B cell (primary cell): ENCODE measurements at regions not wholly inside any gene's neighbourhood (a gene's known extent, or its start where the extent isn't known, plus 50 kb on each side); places are given as distances from the start of the nearest gene placed in this dataset.

ENCODE experiments used
- ATAC-seq: fragments of 200-7000 bp; cut with Tn5 transposase; one replicate; pipeline ENCODE4 v1.10.0; 2021; ENCODE audit warnings: low read depth, mild to moderate bottlenecking, moderate number of reproducible peaks, moderate library complexity
- CTCF ChIA-PET: fragments of 350-600 bp; sonication (Branson Sonifier 250); formaldehyde crosslinking; loops from one replicate; lab custom pipeline; 2021; ENCODE audit warnings: antibody characterized with exemption, inconsistent platforms; lab: Charles Lee
- POLR2A ChIA-PET: fragments of 350-600 bp; sonication (Branson Sonifier 250); formaldehyde crosslinking; loops from one replicate; lab custom pipeline; 2021; ENCODE audit warnings: antibody characterized with exemption; lab: Charles Lee
- DNase-seq: peaks from one replicate; pipeline ENCODE4 v3.0.0; 2013
- H2AFZ ChIP-seq: 2 replicates; pipeline ENCODE4 v1.6.1; 2012; ENCODE audit warnings: mild to moderate bottlenecking, low read depth, low read length; ENCODE audit not compliant: insufficient read depth, poor library complexity, severe bottlenecking
- H3K27ac ChIP-seq, 2 donors: 1 replicate in 1 of 2; 2 replicates in 1 of 2; pipeline ENCODE4 v1.5.1; 2012 to 2013; ENCODE audit warnings: low read length in 2 of 2, mild to moderate bottlenecking in 2 of 2, moderate library complexity in 1 of 2
- H3K27me3 ChIP-seq, 4 experiments: fragments of 200-600 bp in 1 of 4; sonication (generic) in 1 of 4; replicated peaks in 1 of 4; 1 replicate in 2 of 4; 2 replicates in 2 of 4; pipeline versions ENCODE4 v1.6.1 to v1.7.0; 2013 to 2016; ENCODE audit warnings: low read length in 3 of 4, mild to moderate bottlenecking in 2 of 4, mixed read lengths in 1 of 4, moderate library complexity in 1 of 4; ENCODE audit not compliant: insufficient read depth in 4 of 4, control insufficient read depth in 3 of 4; ENCODE audit errors: control extremely low read depth in 1 of 4
- H3K36me3 ChIP-seq, 2 experiments: replicated peaks in 1 of 2; 1 replicate in 1 of 2; 2 replicates in 1 of 2; pipeline versions ENCODE4 v1.6.1 to v1.7.1; 2013; ENCODE audit warnings: low read length in 1 of 2; ENCODE audit not compliant: insufficient read depth in 2 of 2, control insufficient read depth in 1 of 2; ENCODE audit errors: control extremely low read depth in 1 of 2, extremely low read depth in 1 of 2
- H3K4me1 ChIP-seq, 2 donors: fragments of 200-600 bp in 1 of 2; sonication (generic) in 1 of 2; 1 replicate in 1 of 2; 2 replicates in 1 of 2; pipeline versions ENCODE4 v1.5.1 to v1.6.1; 2013 to 2017; ENCODE audit warnings: low read length in 2 of 2; ENCODE audit not compliant: control insufficient read depth in 2 of 2, insufficient read depth in 2 of 2
- H3K4me2 ChIP-seq: replicated peaks from 2 replicates; pipeline ENCODE3; 2012; ENCODE audit warnings: mild to moderate bottlenecking, low read depth, low read length; ENCODE audit not compliant: poor library complexity, severe bottlenecking
- H3K4me3 ChIP-seq, 5 experiments: fragments of 200-600 bp in 1 of 5; sonication (generic) in 1 of 5; 1 replicate in 3 of 5; 2 replicates in 2 of 5; pipeline versions ENCODE4 v1.5.1 to v1.7.0; 2011 to 2016; ENCODE audit warnings: low read length in 4 of 5, mild to moderate bottlenecking in 4 of 5, low read depth in 2 of 5, control low read depth in 1 of 5, moderate library complexity in 1 of 5; ENCODE audit not compliant: insufficient read depth in 1 of 5; ENCODE audit errors: control extremely low read depth in 1 of 5, extremely low read depth in 1 of 5
- H3K79me2 ChIP-seq: fragments of 200-600 bp; sonication (generic); one replicate; pipeline ENCODE4 v1.6.0; 2016; ENCODE audit warnings: low read length; ENCODE audit not compliant: control insufficient read depth, insufficient read depth
- H3K9ac ChIP-seq: fragments of 200-600 bp; sonication (generic); 2 replicates; pipeline ENCODE4 v1.6.1; 2017; ENCODE audit warnings: mild to moderate bottlenecking, low read length, moderate library complexity
- H3K9me3 ChIP-seq, 3 donors: one replicate each; pipeline versions ENCODE4 v1.6.1 to v1.7.1; 2013; ENCODE audit warnings: low read length in 2 of 3; ENCODE audit not compliant: control insufficient read depth in 2 of 3, insufficient read depth in 1 of 3; ENCODE audit errors: control extremely low read depth in 1 of 3
- H4K20me1 ChIP-seq: 2 replicates; pipeline ENCODE4 v1.6.0; 2012; ENCODE audit warnings: mild to moderate bottlenecking, low read length; ENCODE audit not compliant: insufficient read depth, control insufficient read depth, poor library complexity, severe bottlenecking
- H3K27ac Mint-ChIP-seq: one replicate; pipeline ENCODE4 v1.8.0; 2021; ENCODE audit warnings: mixed read lengths
- H3K27me3 Mint-ChIP-seq: one replicate; pipeline ENCODE4 v1.8.0; 2021; ENCODE audit warnings: mixed read lengths
- H3K4me1 Mint-ChIP-seq: one replicate; pipeline ENCODE4 v1.8.0; 2021; ENCODE audit warnings: mixed read lengths
- H3K4me3 Mint-ChIP-seq: one replicate; pipeline ENCODE4 v1.8.0; 2021; ENCODE audit warnings: mixed read lengths
- H3K9me3 Mint-ChIP-seq: one replicate; pipeline ENCODE4 v1.8.0; 2022; ENCODE audit warnings: mixed read lengths; ENCODE audit not compliant: insufficient read depth
- CTCF ChIP-seq: fragments of 200-600 bp; IDR thresholded peaks from one replicate; pipeline ENCODE4 v1.8.0; 2022; ENCODE audit warnings: antibody characterized with exemption, mild to moderate bottlenecking
- EZH2 ChIP-seq: IDR thresholded peaks from 2 replicates; pipeline ENCODE4 v1.6.1; 2012; ENCODE audit warnings: borderline replicate concordance, low read depth, mild to moderate bottlenecking, moderate library complexity, low read length; ENCODE audit not compliant: insufficient read depth, poor library complexity, severe bottlenecking
- WGBS: methylation state at CpG from one replicate; pipeline ENCODE4 v1.1.5; 2013; ENCODE audit warnings: missing lambda C conversion rate; ENCODE audit not compliant: insufficient coverage; 5-methylcytosine and 5-hydroxymethylcytosine counted together
- intact Hi-C: fragments of 100-400 bp; cut with micrococcal nuclease; formaldehyde crosslinking; loops from one replicate; pipeline ENCODE4 v1.10.0; 2022

GRCh38 chr1:81310250-81310649, 490.5 kb upstream of the ADGRL2 start:
- ATAC-seq, result no peak
- no peaks in the 10 kb centered on the region for H3K27me3 ChIP-seq
- no peaks in the 10 kb centered on the region for H3K4me1 Mint-ChIP-seq
- H3K9ac ChIP-seq, result no peak overlapping the region
- no peaks in the 10 kb centered on the region for H3K79me2 ChIP-seq
- H4K20me1 ChIP-seq, result no peaks in the 10 kb centered on the region
- H3K9me3 Mint-ChIP-seq, result no peaks in the 10 kb centered on the region
- H2AFZ ChIP-seq, result no peak overlapping the region
- no peaks in the 10 kb centered on the region for H3K27me3 Mint-ChIP-seq
- DNase-seq, result no peak
- H3K4me3 Mint-ChIP-seq, result no peak overlapping the region
- no peak overlapping the region for H3K4me3 ChIP-seq
- intact Hi-C loops, result no loop called here
- WGBS, result no CpG with 5 or more reads among the region's 1 CpG
- ChIA-PET CTCF (no interaction called here), POLR2A (no interaction called here)
- H3K9me3 ChIP-seq, result no peaks in the 10 kb centered on the region
- H3K27ac Mint-ChIP-seq, result no peak overlapping the region
- no peak for TF ChIP-seq CTCF
- no peak overlapping the region for H3K27ac ChIP-seq
- H3K4me2 ChIP-seq, result no peak overlapping the region
- H3K4me1 ChIP-seq, result peaks cover 0 to 3% of the 10 kb centered on the region in 2 donors
- H3K36me3 ChIP-seq, result no peaks in the 10 kb centered on the region

GRCh38 chr1:81308191-81308590, 492.5 kb upstream of the ADGRL2 start:
- no CpG with 5 or more reads among the region's 6 CpGs for WGBS
- H4K20me1 ChIP-seq, result no peaks in the 10 kb centered on the region
- no peak overlapping the region for H3K4me3 Mint-ChIP-seq
- intact Hi-C loops, result no loop called here
- H3K79me2 ChIP-seq, result no peaks in the 10 kb centered on the region
- H3K4me1 Mint-ChIP-seq, result no peaks in the 10 kb centered on the region
- ATAC-seq, result no peak
- no peaks in the 10 kb centered on the region for H3K27me3 Mint-ChIP-seq
- H3K4me3 ChIP-seq, result no peak overlapping the region
- peaks cover 0 to 3% of the 10 kb centered on the region in 2 donors for H3K4me1 ChIP-seq
- no peak for DNase-seq
- no peaks in the 10 kb centered on the region for H3K27me3 ChIP-seq
- H3K4me2 ChIP-seq, result no peak overlapping the region
- H3K9ac ChIP-seq, result no peak overlapping the region
- H3K36me3 ChIP-seq, result no peaks in the 10 kb centered on the region
- no peak overlapping the region for H3K27ac ChIP-seq
- TF ChIP-seq CTCF, result no peak
- TF ChIP-seq EZH2, result no peak
- CTCF ChIA-PET, result no interaction called here
- H3K27ac Mint-ChIP-seq, result no peak overlapping the region
- H3K9me3 ChIP-seq, result no peaks in the 10 kb centered on the region
- H2AFZ ChIP-seq, result no peak overlapping the region
- no peaks in the 10 kb centered on the region for H3K9me3 Mint-ChIP-seq
- POLR2A ChIA-PET, result no interaction called here
